Naive thymus-derived CD4-positive, alpha-beta T cell (primary cell): ENCODE measurements at regions not wholly inside any gene's neighbourhood (a gene's known extent, or its start where the extent isn't known, plus 50 kb on each side); places are given as distances from the start of the nearest gene placed in this dataset.

Experiments
- ATAC-seq: fragments of 150-1000 bp; cut with Tn5 transposase; 2 replicates; pipeline ENCODE4 v1.10.0; 2021; ENCODE audit warnings: mild to moderate bottlenecking, moderate library complexity
- CTCF ChIA-PET: fragments of 350-600 bp; sonication (Branson Sonifier 250); formaldehyde crosslinking; loops from one replicate; lab custom pipeline; 2021; ENCODE audit warnings: antibody characterized with exemption; lab: Charles Lee
- POLR2A ChIA-PET: fragments of 350-600 bp; sonication (Branson Sonifier 250); formaldehyde crosslinking; loops from one replicate; lab custom pipeline; 2021; ENCODE audit warnings: antibody characterized with exemption, inconsistent platforms; lab: Charles Lee
- DNase-seq, 9 donors: peaks; one replicate each; pipeline versions ENCODE4 v3.0.0 to v3.0.0-alpha.2; 2020 to 2022; ENCODE audit warnings: mixed read lengths in 1 of 9
- H3K27ac ChIP-seq: one replicate; pipeline ENCODE4 v1.7.0; 2013; ENCODE audit warnings: mild to moderate bottlenecking, low read depth, low read length, moderate library complexity
- H3K27me3 ChIP-seq, 2 donors: one replicate each; pipeline ENCODE4 v1.7.0; 2013; ENCODE audit warnings: low read length in 2 of 2, mild to moderate bottlenecking in 2 of 2, moderate library complexity in 2 of 2; ENCODE audit not compliant: control insufficient read depth in 2 of 2, insufficient read depth in 2 of 2
- H3K36me3 ChIP-seq, 3 experiments: 1 replicate in 2 of 3; 2 replicates in 1 of 3; pipeline ENCODE4 v1.7.0; 2013; ENCODE audit warnings: low read length in 3 of 3, mild to moderate bottlenecking in 3 of 3, moderate library complexity in 1 of 3; ENCODE audit not compliant: insufficient read depth in 3 of 3, control insufficient read depth in 2 of 3
- H3K4me1 ChIP-seq, 2 donors: one replicate each; pipeline ENCODE4 v1.7.0; 2013; ENCODE audit warnings: low read length in 2 of 2, mild to moderate bottlenecking in 2 of 2, moderate library complexity in 1 of 2; ENCODE audit not compliant: control insufficient read depth in 2 of 2, insufficient read depth in 2 of 2
- H3K4me3 ChIP-seq: 2 replicates; pipeline ENCODE4 v1.7.0; 2013; ENCODE audit warnings: mild to moderate bottlenecking, low read length
- H3K9me3 ChIP-seq, 3 experiments: 1 replicate in 2 of 3; 2 replicates in 1 of 3; pipeline ENCODE4 v1.7.0; 2013; ENCODE audit warnings: low read length in 3 of 3; ENCODE audit not compliant: control insufficient read depth in 2 of 3
- H3K27ac Mint-ChIP-seq, 9 donors: one replicate each; pipeline ENCODE4 v1.8.0; 2020 to 2022; ENCODE audit warnings: mixed read lengths in 9 of 9, mild to moderate bottlenecking in 8 of 9, moderate library complexity in 5 of 9, inconsistent platforms in 2 of 9
- H3K27me3 Mint-ChIP-seq, 5 donors: one replicate each; pipeline ENCODE4 v1.8.0; 2021 to 2022; ENCODE audit warnings: mixed read lengths in 5 of 5, mild to moderate bottlenecking in 1 of 5
- H3K36me3 Mint-ChIP-seq, 5 donors: one replicate each; pipeline ENCODE4 v1.8.0; 2020 to 2022; ENCODE audit warnings: mixed read lengths in 5 of 5, mild to moderate bottlenecking in 3 of 5, inconsistent platforms in 1 of 5
- H3K4me1 Mint-ChIP-seq, 7 donors: one replicate each; pipeline ENCODE4 v1.8.0; 2020 to 2022; ENCODE audit warnings: mixed read lengths in 7 of 7, mild to moderate bottlenecking in 3 of 7, inconsistent platforms in 1 of 7
- H3K4me3 Mint-ChIP-seq, 10 donors: one replicate each; pipeline ENCODE4 v1.8.0; 2020 to 2022; ENCODE audit warnings: mild to moderate bottlenecking in 10 of 10, mixed read lengths in 10 of 10, moderate library complexity in 6 of 10, inconsistent platforms in 2 of 10
- H3K9me3 Mint-ChIP-seq, 11 donors: one replicate each; pipeline ENCODE4 v1.8.0; 2020 to 2022; ENCODE audit warnings: mixed read lengths in 11 of 11, mild to moderate bottlenecking in 4 of 11, inconsistent platforms in 1 of 11, moderate library complexity in 1 of 11
- intact Hi-C, 2 donors: fragments of 100-400 bp; cut with micrococcal nuclease; formaldehyde crosslinking; loops; one replicate each; pipeline ENCODE4 v1.15.1; 2023

DNA sequence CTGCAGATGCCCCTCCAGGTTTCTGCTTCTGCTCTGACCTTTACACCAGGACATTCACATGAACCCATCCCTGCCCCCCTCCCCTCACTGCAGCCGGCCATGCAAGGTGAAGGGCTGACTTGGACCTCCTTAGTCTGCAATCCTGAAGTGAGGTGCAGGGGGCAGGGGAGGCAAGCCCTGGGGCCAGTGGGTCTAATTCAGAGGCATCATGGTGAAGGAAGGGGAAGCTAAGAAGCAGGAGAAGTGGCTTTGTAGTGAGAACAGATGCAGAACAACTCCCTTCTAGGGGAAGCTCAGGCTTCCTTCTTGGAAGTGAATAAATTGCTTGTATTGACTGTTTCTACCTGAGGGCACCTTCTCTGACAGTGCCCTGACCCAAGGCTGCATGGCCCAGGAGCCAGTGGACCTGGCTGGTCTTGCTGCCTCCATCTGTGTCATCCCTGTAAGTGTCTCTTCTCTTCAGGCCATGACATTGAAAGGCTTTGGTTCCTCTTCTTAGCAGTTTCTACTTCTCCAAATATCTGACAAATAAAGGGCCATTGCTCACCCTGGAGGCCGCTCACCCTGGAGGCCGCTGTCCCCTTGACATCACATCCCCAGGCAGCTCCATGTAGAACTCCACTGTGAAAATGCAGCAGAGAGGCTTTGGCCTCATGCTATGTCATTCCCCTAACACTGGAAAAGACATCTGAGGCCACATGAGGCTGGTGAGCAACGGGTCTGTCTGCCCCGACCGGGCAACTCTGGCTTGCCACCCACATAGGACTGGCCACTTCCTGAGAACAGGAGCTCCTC is 55.3 kb downstream of the GADD45G start:
- intact Hi-C loops: loop anchor here in 1 of 2 donors (5.0 kb wide), 1 partner anchor 42 kb away; no protein-coding TSS in a partner anchor
- Histone ChIP-seq H3K4me1 (peaks cover 0 to 9% of the 10 kb centered on the region in 2 donors), H3K27me3 (no peaks in the 10 kb centered on the region), H3K36me3 (no peaks in the 10 kb centered on the region), H3K27ac (no peak overlapping the region), H3K4me3 (no peak overlapping the region), H3K9me3 (no peaks in the 10 kb centered on the region)
- ATAC-seq (peak; percentile 74), DNase-seq (no peak)
- Mint-ChIP-seq H3K9me3 (peaks cover 0 to 2% (median 0%) of the 10 kb centered on the region in 11 donors), H3K4me3 (no peak overlapping the region), H3K27me3 (peaks cover 0 to 10% (median 5%) of the 10 kb centered on the region in 5 donors), H3K27ac (no peak overlapping the region), H3K4me1 (peaks cover 10 to 57% (median 13%) of the 10 kb centered on the region in 7 donors), H3K36me3 (peaks cover 0 to 2% (median 0%) of the 10 kb centered on the region in 5 donors)
- ChIA-PET POLR2A (no interaction called here), CTCF (no interaction called here)

DNA sequence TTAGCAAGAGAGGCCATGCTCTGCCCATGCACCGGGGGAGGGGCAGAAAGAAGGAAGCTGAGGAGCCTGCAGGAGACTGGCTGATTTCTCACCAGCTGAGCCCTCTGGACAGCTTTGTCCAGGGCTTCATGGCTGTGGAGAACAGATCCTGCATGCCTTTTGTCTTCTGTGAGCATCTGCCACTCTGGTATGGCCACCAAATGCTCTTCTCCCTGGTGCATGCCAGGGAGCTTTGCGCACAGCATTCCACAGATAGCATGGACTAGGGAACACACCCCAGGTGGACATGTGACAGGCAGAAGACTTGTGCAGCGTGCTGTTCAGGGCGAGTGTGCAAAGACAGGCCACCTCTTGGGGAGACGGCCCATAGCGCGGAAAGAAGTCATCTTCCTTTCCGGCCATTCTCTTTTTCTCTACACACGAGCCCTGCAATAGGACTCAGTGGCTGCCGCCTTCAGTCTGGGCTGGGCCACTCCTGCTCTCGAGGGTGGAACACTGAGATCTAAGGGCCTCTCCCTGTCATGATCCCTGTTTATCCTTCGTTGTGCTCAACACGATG is 56.7 kb downstream of the GADD45G start:
- Mint-ChIP-seq H3K9me3 (peaks cover 0 to 2% (median 0%) of the 10 kb centered on the region in 11 donors), H3K4me3 (no peak overlapping the region), H3K27ac (no peak overlapping the region), H3K36me3 (peaks cover 0 to 1% (median 0%) of the 10 kb centered on the region in 5 donors), H3K27me3 (peaks cover 0 to 17% (median 4%) of the 10 kb centered on the region in 5 donors), H3K4me1 (peaks cover 5 to 46% (median 7%) of the 10 kb centered on the region in 7 donors)
- Histone ChIP-seq H3K36me3 (no peaks in the 10 kb centered on the region), H3K27ac (no peak overlapping the region), H3K9me3 (no peaks in the 10 kb centered on the region), H3K4me1 (peaks cover 0 to 5% of the 10 kb centered on the region in 2 donors), H3K4me3 (no peak overlapping the region), H3K27me3 (no peaks in the 10 kb centered on the region)
- ATAC-seq (no peak), DNase-seq (no peak)
- CTCF ChIA-PET: no interaction called here
- POLR2A ChIA-PET: no interaction called here
- intact Hi-C loops: loop anchor here in 1 of 2 donors (1.0 kb wide), 1 partner anchor 13 kb away; no protein-coding TSS in a partner anchor

DNA sequence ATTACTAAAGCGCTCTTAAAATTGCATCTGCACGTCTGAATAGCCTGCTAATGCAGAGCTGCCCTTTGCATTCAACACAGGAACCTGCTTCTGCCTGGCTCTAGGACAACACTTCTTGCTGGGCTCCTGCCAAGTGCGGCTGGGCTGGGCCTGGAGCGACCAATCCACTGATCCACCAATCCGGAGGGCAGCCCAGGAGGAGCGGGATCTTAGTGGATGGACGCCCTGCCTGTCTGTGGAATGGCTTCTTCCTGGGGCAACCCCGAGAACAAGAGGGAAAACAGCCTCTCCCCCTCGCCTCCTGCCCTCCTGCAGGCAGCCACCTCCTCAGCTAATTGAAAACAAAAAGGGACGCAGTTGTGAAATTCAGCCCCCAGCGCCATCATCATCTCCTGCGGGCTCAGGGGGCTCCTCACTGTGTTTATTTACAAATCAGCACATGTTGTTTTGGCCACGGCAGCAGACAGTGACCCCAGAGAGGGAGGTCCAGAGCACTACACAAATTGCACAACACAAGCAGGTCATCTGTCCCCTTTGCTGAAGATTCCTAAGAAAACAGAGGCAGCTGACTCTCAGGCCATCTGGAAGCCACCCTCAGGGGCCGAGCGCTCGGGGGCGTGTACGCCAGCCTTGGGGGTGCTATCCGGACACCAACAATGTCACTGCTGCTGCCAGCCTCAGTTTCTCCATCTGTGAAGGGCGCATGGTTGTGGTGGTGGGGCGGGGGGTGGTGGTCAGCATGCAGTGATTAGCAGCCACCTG is 57.3 kb downstream of the GADD45G start:
- Histone ChIP-seq H3K27me3 (no peaks in the 10 kb centered on the region), H3K4me1 (no peaks in the 10 kb centered on the region), H3K4me3 (no peak overlapping the region), H3K27ac (no peak overlapping the region), H3K36me3 (no peaks in the 10 kb centered on the region), H3K9me3 (no peaks in the 10 kb centered on the region)
- intact Hi-C loops: loop anchor here in 1 of 2 donors (1.0 kb wide), 1 partner anchor 12 kb away; no protein-coding TSS in a partner anchor
- ChIA-PET POLR2A (no interaction called here), CTCF (no interaction called here)
- Mint-ChIP-seq H3K36me3 (peaks cover 0 to 1% (median 0%) of the 10 kb centered on the region in 5 donors), H3K27me3 (peaks cover 0 to 17% (median 4%) of the 10 kb centered on the region in 5 donors), H3K4me3 (no peak overlapping the region), H3K9me3 (peaks cover 0 to 2% (median 0%) of the 10 kb centered on the region in 11 donors), H3K4me1 (peaks cover 0 to 39% (median 0%) of the 10 kb centered on the region in 7 donors), H3K27ac (no peak overlapping the region)
- no peak for DNase-seq
- ATAC-seq: peak; percentile 61

DNA sequence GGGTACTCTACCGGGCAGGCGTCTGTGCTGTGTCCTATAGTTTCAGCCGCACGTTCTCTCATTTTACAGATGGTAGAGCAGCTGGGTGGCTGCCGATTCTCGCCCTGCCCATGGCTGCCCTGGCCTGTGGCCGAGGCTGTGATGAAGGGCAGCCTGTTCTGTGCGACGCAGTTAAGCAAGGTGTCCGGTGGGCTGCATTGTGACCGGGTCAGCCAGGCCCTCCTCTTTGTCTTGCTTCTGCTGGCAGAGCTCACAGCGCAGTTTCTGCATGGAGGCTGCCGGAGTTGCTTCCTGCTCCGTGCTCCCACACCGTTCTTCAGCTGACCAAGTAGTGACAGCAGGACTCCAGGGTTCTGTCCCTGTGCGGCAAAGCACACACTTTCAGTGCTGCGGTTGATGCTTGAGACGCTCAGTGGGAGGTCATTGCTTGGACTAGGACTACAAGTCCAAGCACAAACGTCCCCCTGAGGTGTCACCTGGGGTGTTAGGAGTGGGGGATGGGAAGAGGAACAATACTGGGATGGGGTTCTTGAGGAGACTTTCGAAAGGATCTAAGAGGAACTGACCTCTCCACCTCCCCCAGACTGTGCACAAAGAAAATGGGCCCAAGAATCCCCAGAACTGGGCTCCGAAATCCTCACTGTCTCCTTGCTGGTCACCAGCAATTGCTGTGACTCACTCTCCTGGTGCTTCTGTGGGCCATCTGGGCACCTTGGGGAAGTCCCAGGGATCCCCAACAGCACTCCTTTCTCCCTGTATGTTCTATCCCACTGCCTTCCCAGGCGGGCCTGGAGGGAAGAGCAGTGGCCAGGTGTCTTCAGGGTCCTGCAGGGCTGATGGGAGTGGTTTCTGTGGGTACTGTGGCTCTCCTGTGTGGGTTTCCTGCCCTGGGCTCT is 58.2 kb downstream of the GADD45G start:
- Histone ChIP-seq H3K27me3 (no peaks in the 10 kb centered on the region), H3K4me1 (no peaks in the 10 kb centered on the region), H3K27ac (no peak overlapping the region), H3K4me3 (no peak overlapping the region), H3K9me3 (no peaks in the 10 kb centered on the region), H3K36me3 (no peaks in the 10 kb centered on the region)
- ChIA-PET CTCF (no interaction called here), POLR2A (no interaction called here)
- DNase-seq (no peak), ATAC-seq (no peak)
- Mint-ChIP-seq H3K9me3 (peaks cover 0 to 2% (median 0%) of the 10 kb centered on the region in 11 donors), H3K27ac (no peak overlapping the region), H3K4me3 (no peak overlapping the region), H3K27me3 (peaks cover 0 to 17% (median 4%) of the 10 kb centered on the region in 5 donors), H3K36me3 (peaks cover 0 to 1% (median 0%) of the 10 kb centered on the region in 5 donors), H3K4me1 (peaks cover 0 to 35% (median 0%) of the 10 kb centered on the region in 7 donors)
- intact Hi-C loops: no loop called here

DNA sequence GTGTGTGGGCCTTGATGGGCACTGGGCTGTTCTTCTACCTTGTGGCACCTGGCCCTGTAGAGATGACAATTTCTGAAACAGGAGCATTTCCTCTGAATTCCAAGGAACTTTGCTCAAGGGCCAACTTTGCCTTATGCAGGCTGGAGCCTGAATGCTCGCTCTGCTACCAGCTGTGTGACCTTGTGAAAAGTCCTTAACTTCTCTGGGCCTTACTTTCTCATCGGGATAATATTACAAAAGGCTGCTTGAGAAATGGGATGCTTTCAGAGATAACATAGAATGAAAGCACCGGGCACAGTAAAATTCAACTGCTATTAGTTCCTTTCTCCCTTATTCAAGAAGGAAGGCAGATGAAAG is 58.8 kb downstream of the GADD45G start:
- Histone ChIP-seq H3K9me3 (no peaks in the 10 kb centered on the region), H3K27me3 (no peaks in the 10 kb centered on the region), H3K36me3 (no peaks in the 10 kb centered on the region), H3K4me3 (no peak overlapping the region), H3K4me1 (no peaks in the 10 kb centered on the region), H3K27ac (no peak overlapping the region)
- H3K9me3 Mint-ChIP-seq: peaks cover 0 to under 1% (median 0%) of the 10 kb centered on the region in 11 donors
- DNase-seq (no peak), ATAC-seq (no peak)
- peaks cover 0 to 35% (median 0%) of the 10 kb centered on the region in 7 donors for H3K4me1 Mint-ChIP-seq
- ChIA-PET POLR2A (no interaction called here), CTCF (no interaction called here)
- H3K27ac Mint-ChIP-seq: peak overlapping the region in 1 of 9 donors; percentile 34
- peaks cover 0 to 2% (median 0%) of the 10 kb centered on the region in 5 donors for H3K36me3 Mint-ChIP-seq
- H3K4me3 Mint-ChIP-seq: no peak overlapping the region
- H3K27me3 Mint-ChIP-seq: peaks cover 0 to 17% (median 1%) of the 10 kb centered on the region in 5 donors
- intact Hi-C loops: no loop called here

DNA sequence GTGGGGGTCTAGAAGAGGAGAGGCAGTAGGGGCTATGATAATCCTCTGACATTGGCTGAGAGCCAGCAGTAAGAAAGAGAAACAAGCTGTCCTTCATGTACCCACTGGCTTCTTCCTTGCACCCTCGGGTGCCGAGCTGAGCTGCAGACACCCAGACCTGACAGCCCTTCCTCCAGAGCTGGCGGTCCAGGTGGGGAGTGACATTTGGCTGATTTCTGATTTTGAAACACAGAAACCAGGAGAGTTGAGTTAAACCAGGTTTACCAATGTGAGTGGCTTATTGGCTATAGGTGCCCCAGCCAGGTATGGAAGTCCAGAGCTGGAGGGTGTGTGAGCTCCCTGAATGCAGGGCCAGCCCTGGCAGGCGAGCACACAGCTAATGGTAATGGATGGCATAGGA is 59.2 kb downstream of the GADD45G start:
- Mint-ChIP-seq H3K36me3 (peaks cover 0 to 4% (median 0%) of the 10 kb centered on the region in 5 donors), H3K4me1 (peaks cover 0 to 34% (median 0%) of the 10 kb centered on the region in 7 donors), H3K27me3 (peaks cover 0 to 17% (median 0%) of the 10 kb centered on the region in 5 donors), H3K4me3 (no peak overlapping the region), H3K9me3 (no peaks in the 10 kb centered on the region), H3K27ac (peak overlapping the region in 1 of 9 donors; percentile 34)
- Histone ChIP-seq H3K4me3 (no peak overlapping the region), H3K9me3 (no peaks in the 10 kb centered on the region), H3K4me1 (no peaks in the 10 kb centered on the region), H3K27ac (no peak overlapping the region), H3K27me3 (no peaks in the 10 kb centered on the region), H3K36me3 (no peaks in the 10 kb centered on the region)
- ChIA-PET CTCF (no interaction called here), POLR2A (no interaction called here)
- DNase-seq (no peak), ATAC-seq (no peak)
- intact Hi-C loops: no loop called here
